ENCODE measurements at regions not wholly inside any gene's neighbourhood (a gene's known extent, or its start where the extent isn't known, plus 50 kb on each side); places are given as distances from the start of the nearest gene placed in this dataset.

GRCh38 chr15:97804950-97805349, 155.6 kb upstream of the ARRDC4 start:
- TF ChIP-seq CTCF (IDR thresholded peaks at IDR 0.05): no peak
- TF ChIP-seq ZNF138 (CRISPR knock-in tag; conservative IDR thresholded peaks at IDR 0.05): no peak
- no peak for TF ChIP-seq NR1H2 (CRISPR knock-in tag; IDR thresholded peaks at IDR 0.05)
- TF ChIP-seq KAT7 (CRISPR knock-in tag; IDR thresholded peaks at IDR 0.05; ENCODE audit: borderline replicate concordance): no peak
- no peak for TF ChIP-seq TCF7 (CRISPR knock-in tag; IDR thresholded peaks at IDR 0.05; ENCODE audit: low read depth)
- no peak for TF ChIP-seq CREB1 (CRISPR knock-in tag; IDR thresholded peaks at IDR 0.05)
- no peak for TF ChIP-seq MAX (CRISPR knock-in tag; IDR thresholded peaks at IDR 0.05)

Measured in WTC11 (cell line).